Suprapubic skin (tissue), 4 donors: ENCODE measurements at regions not wholly inside any gene's neighbourhood (a gene's known extent, or its start where the extent isn't known, plus 50 kb on each side); places are given as distances from the start of the nearest gene placed in this dataset.

Source experiments
- DNase-seq, 2 donors: peaks; one replicate each; pipeline ENCODE4 v3.0.0-alpha.2; 2019; ENCODE audit warnings: low spot score in 2 of 2
- H3K27ac ChIP-seq: fragments of 200-600 bp; sonication (generic); one replicate; pipeline ENCODE4 v1.5.1; 2019
- H3K27me3 ChIP-seq: fragments of 200-600 bp; sonication (generic); one replicate; pipeline ENCODE4 v1.5.1; 2019
- H3K36me3 ChIP-seq: fragments of 200-600 bp; sonication (generic); one replicate; pipeline ENCODE4 v1.5.1; 2019
- H3K4me1 ChIP-seq: fragments of 200-600 bp; sonication (generic); one replicate; pipeline ENCODE4 v1.5.1; 2019
- H3K4me3 ChIP-seq: fragments of 200-600 bp; sonication (generic); one replicate; pipeline ENCODE4 v1.5.1; 2019; ENCODE audit warnings: mild to moderate bottlenecking
- H3K9me3 ChIP-seq: fragments of 200-600 bp; sonication (generic); one replicate; pipeline ENCODE4 v1.5.1; 2019
- CTCF ChIP-seq, 2 donors: fragments of 200-600 bp in 1 of 2; fragments of 450-650 bp in 1 of 2; sonication (generic) in 1 of 2; IDR thresholded peaks; one replicate each; pipeline ENCODE4 v1.5.1; 2016 to 2019; ENCODE audit warnings: antibody characterized with exemption in 2 of 2, mild to moderate bottlenecking in 1 of 2, moderate library complexity in 1 of 2
- EP300 ChIP-seq: sonication (generic); formaldehyde crosslinking; IDR thresholded peaks from one replicate; pipeline ENCODE4 v1.6.1; 2017; ENCODE audit warnings: antibody characterized with exemption
- POLR2A ChIP-seq, 2 donors: fragments of 450-650 bp; IDR thresholded peaks; one replicate each; pipeline ENCODE4 v1.6.1; 2017; ENCODE audit warnings: antibody characterized with exemption in 2 of 2, mild to moderate bottlenecking in 2 of 2, moderate library complexity in 2 of 2
- POLR2AphosphoS5 ChIP-seq, 3 donors: sonication (generic); formaldehyde crosslinking; IDR thresholded peaks; one replicate each; pipeline ENCODE4 v1.6.1; 2017; ENCODE audit warnings: antibody characterized with exemption in 3 of 3
- WGBS: methylation state at CpG from one replicate; pipeline ENCODE4 v1.1.5; 2018; 5-methylcytosine and 5-hydroxymethylcytosine counted together

DNA sequence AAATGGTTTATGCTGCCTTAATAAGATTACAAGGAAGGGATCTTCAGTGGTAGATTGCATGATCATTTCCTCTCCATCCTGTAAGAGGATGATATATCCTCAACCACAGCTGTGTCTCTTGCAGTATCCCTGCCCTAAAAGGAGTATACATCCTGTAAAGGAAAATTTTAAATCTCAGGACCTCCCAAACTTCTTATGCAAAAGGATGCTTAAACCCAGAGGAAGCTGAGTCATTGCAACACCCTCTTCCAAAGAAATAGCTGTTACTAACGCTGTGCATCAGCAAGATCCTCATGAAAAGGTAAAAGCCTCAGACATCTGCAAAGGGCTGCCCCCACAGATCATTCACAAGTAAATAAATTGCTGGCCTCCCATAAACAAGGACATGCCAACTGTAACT, 599.0 kb downstream of the PRELID2 start:
- WGBS, result 50% methylated on average over 1 of the region's 1 CpG
- Histone ChIP-seq H3K9me3 (no peaks in the 10 kb centered on the region), H3K36me3 (no peaks in the 10 kb centered on the region), H3K4me3 (no peak overlapping the region), H3K27me3 (no peaks in the 10 kb centered on the region), H3K27ac (no peak overlapping the region), H3K4me1 (no peaks in the 10 kb centered on the region)
- DNase-seq, result no peak
- TF ChIP-seq EP300 (no peak), POLR2A (IDR thresholded peaks at IDR 0.05) (no peak), CTCF (IDR thresholded peaks at IDR 0.05) (no peak), POLR2AphosphoS5 (IDR thresholded peaks at IDR 0.05) (no peak)

GRCh38 chr5:145233461-145233860, 601.7 kb downstream of the PRELID2 start:
- TF ChIP-seq POLR2A (IDR thresholded peaks at IDR 0.05) (no peak), POLR2AphosphoS5 (IDR thresholded peaks at IDR 0.05) (no peak), EP300 (no peak), CTCF (IDR thresholded peaks at IDR 0.05) (no peak)
- H3K4me1 ChIP-seq, result no peaks in the 10 kb centered on the region
- no peak overlapping the region for H3K4me3 ChIP-seq
- H3K27ac ChIP-seq, result no peak overlapping the region
- DNase-seq, result no peak
- H3K36me3 ChIP-seq, result no peaks in the 10 kb centered on the region
- no peaks in the 10 kb centered on the region for H3K27me3 ChIP-seq
- 84% methylated on average over 3 of the region's 3 CpGs for WGBS
- H3K9me3 ChIP-seq, result no peaks in the 10 kb centered on the region

GRCh38 chr5:145230781-145231180, 604.4 kb downstream of the PRELID2 start:
- no peak for DNase-seq
- no peaks in the 10 kb centered on the region for H3K9me3 ChIP-seq

GRCh38 chr5:145228564-145228963, 606.6 kb downstream of the PRELID2 start:
- 94% methylated on average over 10 of the region's 10 CpGs for WGBS
- no peak for DNase-seq
- H3K27me3 ChIP-seq, result no peaks in the 10 kb centered on the region
- TF ChIP-seq POLR2AphosphoS5 (IDR thresholded peaks at IDR 0.05) (no peak), EP300 (no peak), POLR2A (IDR thresholded peaks at IDR 0.05) (no peak), CTCF (IDR thresholded peaks at IDR 0.05) (no peak)
- no peaks in the 10 kb centered on the region for H3K36me3 ChIP-seq
- no peaks in the 10 kb centered on the region for H3K9me3 ChIP-seq
- H3K4me1 ChIP-seq, result no peaks in the 10 kb centered on the region
- no peak overlapping the region for H3K27ac ChIP-seq
- no peak overlapping the region for H3K4me3 ChIP-seq

More at GRCh38 chr5:145230781-145231180, 604.4 kb downstream of the PRELID2 start:
- H3K27me3 ChIP-seq, result no peaks in the 10 kb centered on the region
- H3K36me3 ChIP-seq, result no peaks in the 10 kb centered on the region
- no peak for TF ChIP-seq POLR2A (IDR thresholded peaks at IDR 0.05)
- no peak for TF ChIP-seq CTCF (IDR thresholded peaks at IDR 0.05)
- no peak for TF ChIP-seq EP300
- no peak for TF ChIP-seq POLR2AphosphoS5 (IDR thresholded peaks at IDR 0.05)
- H3K4me3 ChIP-seq, result no peak overlapping the region
- WGBS, result 79% methylated on average over 2 of the region's 2 CpGs
- no peak overlapping the region for H3K27ac ChIP-seq
- H3K4me1 ChIP-seq, result no peaks in the 10 kb centered on the region

- H3K9me3 ChIP-seq, result no peaks in the 10 kb centered on the region
- DNase-seq, result no peak
- no peaks in the 10 kb centered on the region for H3K4me1 ChIP-seq
- H3K36me3 ChIP-seq, result no peaks in the 10 kb centered on the region
- no peak for TF ChIP-seq POLR2A (IDR thresholded peaks at IDR 0.05)
- TF ChIP-seq POLR2AphosphoS5 (IDR thresholded peaks at IDR 0.05), result no peak
- no peak for TF ChIP-seq CTCF (IDR thresholded peaks at IDR 0.05)
- TF ChIP-seq EP300, result no peak
- WGBS, result 88% methylated on average over 2 of the region's 2 CpGs
- no peaks in the 10 kb centered on the region for H3K27me3 ChIP-seq
- no peak overlapping the region for H3K27ac ChIP-seq
- no peak overlapping the region for H3K4me3 ChIP-seq
Observed at GRCh38 chr5:145227881-145228280, 607.3 kb downstream of the PRELID2 start.
